OCI-LY7 (cell line): ENCODE measurements at regions not wholly inside any gene's neighbourhood (a gene's known extent, or its start where the extent isn't known, plus 50 kb on each side); places are given as distances from the start of the nearest gene placed in this dataset.
"Not testable (repeated sequence)": the region's sequence is repeated elsewhere in the genome, so short reads cannot be mapped to it uniquely, and the experiment has no call there.

Experiments used
- BruUV-seq: library from RNA; stranded (reverse); fragments of 400-500 nt; replicated peaks from 2 replicates; lab custom pipeline; 2021; lab: Mats Ljungman, UMichigan
- CTCF ChIA-PET: fragments of 300-600 bp; sonication (Branson Sonifier 250); formaldehyde crosslinking; loops from one replicate; lab custom pipeline; 2022; ENCODE audit warnings: antibody characterized with exemption; ENCODE audit not compliant: unreplicated experiment; lab: Charles Lee
- POLR2A ChIA-PET: fragments of 300-600 bp; sonication (Branson Sonifier 250); formaldehyde crosslinking; loops from one replicate; lab custom pipeline; 2022; ENCODE audit warnings: antibody characterized with exemption; lab: Charles Lee
- DNase-seq: peaks from one replicate; pipeline ENCODE4 v3.0.0-alpha.2; 2015; ENCODE audit warnings: low spot score
- H2AFZ ChIP-seq: fragments of 200-600 bp; sonication (generic), shearing (Covaris generic); 2 replicates; pipeline ENCODE4 v1.6.1; 2014; ENCODE audit warnings: mild to moderate bottlenecking, antibody characterized with exemption, low read length, moderate library complexity
- H3K27ac ChIP-seq: fragments of 200-600 bp; sonication (generic); 2 replicates; pipeline ENCODE4 v1.5.1; 2014; ENCODE audit warnings: mixed run types, low read depth, mild to moderate bottlenecking, moderate library complexity, low read length, inconsistent platforms; ENCODE audit not compliant: poor library complexity, severe bottlenecking
- H3K36me3 ChIP-seq: fragments of 200-600 bp; sonication (generic); 2 replicates; pipeline ENCODE4 v1.6.1; 2014; ENCODE audit warnings: mild to moderate bottlenecking, antibody characterized with exemption, low read length, moderate library complexity, mixed read lengths; ENCODE audit not compliant: insufficient read depth
- H3K4me1 ChIP-seq: fragments of 200-600 bp; sonication (generic); 2 replicates; pipeline ENCODE4 v1.5.1; 2014; ENCODE audit warnings: mild to moderate bottlenecking, low read length; ENCODE audit not compliant: insufficient read depth, poor library complexity, severe bottlenecking
- H3K4me2 ChIP-seq: fragments of 200-600 bp; sonication (generic); 2 replicates; pipeline ENCODE4 v1.6.1; 2014; ENCODE audit warnings: mild to moderate bottlenecking, low read length
- H3K4me3 ChIP-seq: fragments of 200-600 bp; sonication (generic); 2 replicates; pipeline ENCODE4 v1.5.1; 2014; ENCODE audit warnings: mild to moderate bottlenecking, low read depth, low read length; ENCODE audit not compliant: poor library complexity, severe bottlenecking
- H3K79me2 ChIP-seq: fragments of 200-600 bp; sonication (generic); 2 replicates; pipeline ENCODE4 v1.6.1; 2016; ENCODE audit warnings: low read depth, mild to moderate bottlenecking, low read length, moderate library complexity, mixed read lengths; ENCODE audit not compliant: insufficient read depth
- H3K9me2 ChIP-seq: fragments of 200-600 bp; sonication (generic); 2 replicates; pipeline ENCODE4 v1.6.1; 2016; ENCODE audit warnings: mild to moderate bottlenecking, low read length, mixed read lengths; ENCODE audit not compliant: insufficient read depth
- H3K9me3 ChIP-seq: fragments of 200-600 bp; sonication (generic); 2 replicates; pipeline ENCODE4 v1.6.1; 2014; ENCODE audit warnings: mild to moderate bottlenecking, mixed run types, low read length, mixed read lengths
- H4K20me1 ChIP-seq: fragments of 200-600 bp; sonication (generic); 2 replicates; pipeline ENCODE4 v1.6.1; 2014; ENCODE audit warnings: mild to moderate bottlenecking, antibody characterized with exemption, low read length, moderate library complexity, mixed read lengths; ENCODE audit not compliant: insufficient read depth
- CTCF ChIP-seq: fragments of 200-600 bp; sonication (generic); conservative IDR thresholded peaks from 2 replicates; pipeline ENCODE4 v1.5.1; 2014; ENCODE audit warnings: mild to moderate bottlenecking, antibody characterized with exemption, low read length, moderate library complexity, mixed read lengths
- EZH2phosphoT487 ChIP-seq: fragments of 200-600 bp; sonication (generic); IDR thresholded peaks from 2 replicates; pipeline ENCODE4 v1.6.1; 2018; ENCODE audit warnings: low read depth, borderline replicate concordance, mild to moderate bottlenecking, mixed run types, antibody characterized with exemption, low read length, moderate library complexity, mixed read lengths
- intact Hi-C: fragments of 100-400 bp; cut with micrococcal nuclease; formaldehyde crosslinking; loops from one replicate; pipeline ENCODE4 v1.10.0; 2022; ENCODE audit not compliant: unreplicated experiment

GRCh38 chr13:48833412-48833811 lies 142.3 kb upstream of the FNDC3A start:
- intact Hi-C loops = no loop called here
- Histone ChIP-seq H3K9me3 (no peaks in the 10 kb centered on the region), H3K79me2 (no peaks in the 10 kb centered on the region), H4K20me1 (no peaks in the 10 kb centered on the region), H3K9me2 (no peaks in the 10 kb centered on the region), H2AFZ (no peak overlapping the region), H3K4me3 (no peak overlapping the region), H3K4me1 (peaks cover 19% of the 10 kb centered on the region), H3K4me2 (no peak overlapping the region), H3K27ac (no peak overlapping the region), H3K36me3 (no peaks in the 10 kb centered on the region)
- no peak for TF ChIP-seq CTCF
- no peak for TF ChIP-seq EZH2phosphoT487
- ChIA-PET CTCF (no interaction called here), POLR2A (interaction anchor here (0.6 to 0.7 kb wide), 2 partner anchors 121 to 196 kb away, joined by 3 read pairs; no protein-coding TSS in a partner anchor)
- no TSS peak for BruUV-seq
- no peak for DNase-seq

GRCh38 chr13:48835326-48835725 lies 140.4 kb upstream of the FNDC3A start:
- H4K20me1 ChIP-seq, H3K9me2 ChIP-seq, BruUV-seq, CTCF ChIA-PET, H3K4me2 ChIP-seq, H3K4me3 ChIP-seq, DNase-seq, H3K27ac ChIP-seq, H3K4me1 ChIP-seq, H3K9me3 ChIP-seq, H3K36me3 ChIP-seq, POLR2A ChIA-PET, H2AFZ ChIP-seq, H3K79me2 ChIP-seq: not testable (repeated sequence)
- intact Hi-C loops = loop anchor here (2.0 kb wide), 1 partner anchor 21 kb away; no protein-coding TSS in a partner anchor

- TF ChIP-seq EZH2phosphoT487 = no peak
- TF ChIP-seq CTCF = no peak
- BruUV-seq = no TSS peak
Measured at GRCh38 chr13:48838193-48838973, 137.3 kb upstream of the FNDC3A start.

More at GRCh38 chr13:48838193-48838973, 137.3 kb upstream of the FNDC3A start:
- no peaks in the 10 kb centered on the region for H3K79me2 ChIP-seq
- POLR2A ChIA-PET = interaction anchor here (0.7 kb wide), 1 partner anchor 396 kb away, joined by 4 read pairs; no protein-coding TSS in a partner anchor
- H2AFZ ChIP-seq = no peak overlapping the region
- intact Hi-C loops = no loop called here
- no peak for DNase-seq
- no peaks in the 10 kb centered on the region for H4K20me1 ChIP-seq
- H3K27ac ChIP-seq = no peak overlapping the region
- H3K9me3 ChIP-seq = no peaks in the 10 kb centered on the region
- no peak overlapping the region for H3K4me3 ChIP-seq
- H3K4me1 ChIP-seq = no peaks in the 10 kb centered on the region
- H3K36me3 ChIP-seq = no peaks in the 10 kb centered on the region
- no peaks in the 10 kb centered on the region for H3K9me2 ChIP-seq
- H3K4me2 ChIP-seq = no peak overlapping the region
- CTCF ChIA-PET = no interaction called here
